ENCODE measurements at regions not wholly inside any gene's neighbourhood (a gene's known extent, or its start where the extent isn't known, plus 50 kb on each side); places are given as distances from the start of the nearest gene placed in this dataset.

GRCh38 chr4:82050796-82051195, 323.0 kb downstream of the HNRNPD start (continued):
- TF ChIP-seq CHD7 (IDR thresholded peaks at IDR 0.05; ENCODE audit: insufficient replicate concordance, low read length) (no peak), EGR1 (IDR thresholded peaks at IDR 0.05; ENCODE audit: borderline replicate concordance, low read depth, low read length) (no peak), SP4 (IDR thresholded peaks at IDR 0.05; ENCODE audit: low read length) (no peak), MAFK (IDR thresholded peaks at IDR 0.05; ENCODE audit: low read depth, low read length) (no peak), JUN (IDR thresholded peaks at IDR 0.05; ENCODE audit: low read depth, low read length) (no peak), POLR2A (IDR thresholded peaks at IDR 0.05; ENCODE audit: control extremely low read depth in 1 of 2, low read depth in 2 of 2, low read length in 2 of 2) (no peak), ATF3 (IDR thresholded peaks at IDR 0.05; ENCODE audit: insufficient read depth, low read depth, low read length) (no peak), CTBP2 (IDR thresholded peaks at IDR 0.05; ENCODE audit: borderline replicate concordance, insufficient read depth, insufficient read length, low read length) (no peak), SRF (IDR thresholded peaks at IDR 0.05; ENCODE audit: low read depth, low read length) (no peak), CTCF (IDR thresholded peaks at IDR 0.05; ENCODE audit: control extremely low read depth in 1 of 3, insufficient read depth in 1 of 3, low read depth in 1 of 3, low read length in 3 of 3) (no peak)

All from H1 (cell line).